Mesenchymal stem cell (in vitro differentiated cells and primary cell): ENCODE measurements at regions not wholly inside any gene's neighbourhood (a gene's known extent, or its start where the extent isn't known, plus 50 kb on each side); places are given as distances from the start of the nearest gene placed in this dataset.
"Not testable (repeated sequence)": the region's sequence is repeated elsewhere in the genome, so short reads cannot be mapped to it uniquely, and the experiment has no call there.

Experiments used
- DNase-seq: peaks from one replicate; pipeline ENCODE4 v3.0.0-alpha.2; 2013
- H2AFZ ChIP-seq: one replicate; pipeline ENCODE4 v1.6.1; 2013; ENCODE audit warnings: low read depth, mild to moderate bottlenecking, control low read depth, inconsistent platforms, low read length, moderate library complexity
- H2AK5ac ChIP-seq: 2 replicates; pipeline ENCODE4 v1.6.1; 2013; ENCODE audit warnings: low read length, moderate library complexity, mild to moderate bottlenecking, inconsistent platforms; ENCODE audit not compliant: severe bottlenecking
- H2BK120ac ChIP-seq: one replicate; pipeline ENCODE4 v1.6.1; 2013; ENCODE audit warnings: low read depth, mild to moderate bottlenecking, inconsistent platforms, low read length, moderate library complexity
- H2BK12ac ChIP-seq, 2 experiments: one replicate each; pipeline ENCODE4 v1.6.1; 2013; ENCODE audit warnings: inconsistent platforms in 2 of 2, low read length in 2 of 2, mild to moderate bottlenecking in 2 of 2, moderate library complexity in 2 of 2, control low read depth in 1 of 2
- H2BK15ac ChIP-seq: one replicate; pipeline ENCODE4 v1.6.1; 2013; ENCODE audit warnings: mild to moderate bottlenecking, low read depth, inconsistent platforms; ENCODE audit not compliant: poor library complexity, severe bottlenecking
- H2BK5ac ChIP-seq: 2 replicates; pipeline ENCODE4 v1.6.1; 2013; ENCODE audit warnings: low read depth, mild to moderate bottlenecking, low read length, control low read depth, inconsistent platforms; ENCODE audit not compliant: poor library complexity, severe bottlenecking
- H3K14ac ChIP-seq, 2 experiments: one replicate each; pipeline ENCODE4 v1.6.1; 2013; ENCODE audit warnings: inconsistent platforms in 2 of 2, low read length in 2 of 2, control low read depth in 1 of 2, mild to moderate bottlenecking in 1 of 2, moderate library complexity in 1 of 2
- H3K18ac ChIP-seq, 2 experiments: one replicate each; pipeline ENCODE4 v1.6.1; 2013; ENCODE audit warnings: inconsistent platforms in 2 of 2, low read length in 2 of 2, control low read depth in 1 of 2, low read depth in 1 of 2, mild to moderate bottlenecking in 1 of 2
- H3K23ac ChIP-seq, 2 experiments: one replicate each; pipeline ENCODE4 v1.6.1; 2013; ENCODE audit warnings: inconsistent platforms in 2 of 2, low read length in 2 of 2, mild to moderate bottlenecking in 2 of 2, moderate library complexity in 2 of 2, control low read depth in 1 of 2
- H3K27ac ChIP-seq: 2 replicates; pipeline ENCODE4 v1.5.1; 2013; ENCODE audit warnings: mild to moderate bottlenecking, moderate library complexity, low read length, control low read depth, inconsistent platforms; ENCODE audit not compliant: poor library complexity, severe bottlenecking
- H3K27me3 ChIP-seq, 2 experiments: 2 replicates each; pipeline versions ENCODE4 v1.6.1 to v1.7.0; 2013; ENCODE audit warnings: low read length in 2 of 2, mild to moderate bottlenecking in 2 of 2, moderate library complexity in 2 of 2, control low read depth in 1 of 2, inconsistent platforms in 1 of 2; ENCODE audit not compliant: control insufficient read depth in 1 of 2, insufficient read depth in 1 of 2
- H3K36me3 ChIP-seq, 2 experiments: 2 replicates each; pipeline versions ENCODE4 v1.6.1 to v1.7.0; 2013; ENCODE audit warnings: low read length in 2 of 2, control low read depth in 1 of 2, inconsistent platforms in 1 of 2, low read depth in 1 of 2, mild to moderate bottlenecking in 1 of 2; ENCODE audit not compliant: insufficient read depth in 2 of 2, control insufficient read depth in 1 of 2
- H3K4ac ChIP-seq, 2 experiments: one replicate each; pipeline ENCODE4 v1.6.1; 2013; ENCODE audit warnings: inconsistent platforms in 2 of 2, low read length in 2 of 2, mild to moderate bottlenecking in 2 of 2, moderate library complexity in 2 of 2, control low read depth in 1 of 2, low read depth in 1 of 2
- H3K4me1 ChIP-seq: 2 replicates; pipeline ENCODE4 v1.6.1; 2013; ENCODE audit warnings: low read depth, low read length, control low read depth; ENCODE audit not compliant: control insufficient read depth, insufficient read depth
- H3K4me2 ChIP-seq: 2 replicates; pipeline ENCODE4 v1.6.1; 2013; ENCODE audit warnings: low read length, mild to moderate bottlenecking, inconsistent platforms; ENCODE audit not compliant: poor library complexity, severe bottlenecking
- H3K4me3 ChIP-seq, 2 experiments: 2 replicates each; pipeline versions ENCODE4 v1.5.1 to v1.7.0; 2013; ENCODE audit warnings: low read length in 2 of 2, mild to moderate bottlenecking in 2 of 2, control low read depth in 1 of 2, low read depth in 1 of 2; ENCODE audit not compliant: insufficient read depth in 1 of 2
- H3K79me1 ChIP-seq: replicated peaks from 2 replicates; pipeline ENCODE4 v1.6.1; 2013; ENCODE audit warnings: mild to moderate bottlenecking, control low read depth, low read length, inconsistent platforms; ENCODE audit not compliant: poor library complexity, severe bottlenecking
- H3K9ac ChIP-seq: 2 replicates; pipeline ENCODE4 v1.7.0; 2013; ENCODE audit warnings: mild to moderate bottlenecking, low read length, moderate library complexity
- H3K9me3 ChIP-seq: 2 replicates; pipeline ENCODE4 v1.7.0; 2013; ENCODE audit warnings: mild to moderate bottlenecking, low read length; ENCODE audit not compliant: control insufficient read depth
- H4K8ac ChIP-seq: one replicate; pipeline ENCODE4 v1.6.1; 2013; ENCODE audit warnings: inconsistent platforms, mild to moderate bottlenecking, low read length, moderate library complexity
- H4K91ac ChIP-seq: one replicate; pipeline ENCODE4 v1.6.1; 2013; ENCODE audit warnings: mild to moderate bottlenecking, low read length, inconsistent platforms
- WGBS: methylation state at CpG from one replicate; pipeline ENCODE4 v1.1.7; 2013; ENCODE audit warnings: mixed read lengths; 5-methylcytosine and 5-hydroxymethylcytosine counted together

DNA sequence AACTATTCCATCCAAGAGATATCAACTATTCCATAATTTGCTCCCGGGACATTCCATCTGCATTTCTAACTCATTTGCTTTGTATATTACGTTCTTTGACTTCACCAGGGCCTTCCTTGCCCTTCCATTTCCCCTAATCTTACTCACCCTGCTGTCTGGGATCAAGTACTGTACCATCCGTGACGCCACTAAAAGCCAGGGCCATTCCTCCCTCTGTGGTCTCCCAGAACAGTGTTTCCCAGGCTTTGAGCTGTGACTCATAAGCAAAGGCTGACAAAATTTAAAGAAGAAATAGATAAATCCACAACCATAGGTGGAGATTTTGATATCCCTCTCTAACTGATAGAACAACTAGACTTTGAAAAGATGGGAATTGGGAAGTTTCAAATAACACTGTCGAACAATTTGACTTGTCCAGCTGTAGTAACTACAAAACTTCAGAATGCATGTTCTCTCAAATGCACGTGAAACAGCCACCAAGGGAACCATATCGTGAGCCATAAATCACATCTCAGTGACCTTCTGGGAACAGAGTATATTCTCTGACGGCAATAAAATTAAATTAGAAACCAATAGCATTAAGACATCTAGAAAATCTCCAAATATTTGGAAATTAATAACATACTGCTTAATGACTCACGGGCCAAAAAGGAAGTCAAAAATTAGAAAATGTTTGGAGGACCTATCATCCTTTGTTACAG lies 501.0 kb downstream of the SETD4 start:
- no peaks in the 10 kb centered on the region for H3K27me3 ChIP-seq
- H2BK15ac ChIP-seq = no peak overlapping the region
- no peak overlapping the region for H3K4me2 ChIP-seq
- H2AK5ac ChIP-seq = no peak overlapping the region
- H3K4me1 ChIP-seq = peaks cover 3% of the 10 kb centered on the region
- H4K91ac ChIP-seq = peak overlapping the region; percentile 44
- H2BK120ac ChIP-seq = no peak overlapping the region
- H2BK5ac ChIP-seq = no peak overlapping the region
- H3K4ac ChIP-seq = no peak overlapping the region
- 26% methylated on average over 7 of the region's 9 CpGs for whole genome bisulfite sequencing
- H2AFZ ChIP-seq = no peak overlapping the region
- no peaks in the 10 kb centered on the region for H3K36me3 ChIP-seq
- H3K4me3 ChIP-seq = peak overlapping the region in 1 of 2 experiments; percentile 32
- no peaks in the 10 kb centered on the region for H3K79me1 ChIP-seq
- H3K23ac ChIP-seq = no peak overlapping the region
- no peak overlapping the region for H3K14ac ChIP-seq
- H3K18ac ChIP-seq = no peak overlapping the region
- H2BK12ac ChIP-seq = no peak overlapping the region
- H3K27ac ChIP-seq = no peak overlapping the region
- peak overlapping the region; percentile 78 for H3K9ac ChIP-seq
- DNase-seq = peak; percentile 98
- H4K8ac ChIP-seq = no peak overlapping the region
- no peaks in the 10 kb centered on the region for H3K9me3 ChIP-seq

GRCh38 chr21:35556536-35556935 lies 503.8 kb downstream of the SETD4 start:
- H3K27me3 ChIP-seq = no peaks in the 10 kb centered on the region
- no peaks in the 10 kb centered on the region for H3K79me1 ChIP-seq
- no peak overlapping the region for H3K18ac ChIP-seq
- H3K27ac ChIP-seq = no peak overlapping the region
- H3K4ac ChIP-seq = no peak overlapping the region
- H4K91ac ChIP-seq = no peak overlapping the region
- H2AK5ac ChIP-seq = no peak overlapping the region
- H3K4me2 ChIP-seq = no peak overlapping the region
- H3K4me3 ChIP-seq = no peak overlapping the region
- no peak overlapping the region for H3K14ac ChIP-seq
- H3K4me1 ChIP-seq = no peaks in the 10 kb centered on the region
- WGBS = 100% methylated on average over 1 of the region's 2 CpGs
- H3K23ac ChIP-seq = no peak overlapping the region
- no peak overlapping the region for H3K9ac ChIP-seq
- no peaks in the 10 kb centered on the region for H3K9me3 ChIP-seq
- H2AFZ ChIP-seq = no peak overlapping the region
- no peak overlapping the region for H2BK15ac ChIP-seq
- H2BK12ac ChIP-seq = no peak overlapping the region
- DNase-seq = no peak
- H4K8ac ChIP-seq = no peak overlapping the region
- H3K36me3 ChIP-seq = no peaks in the 10 kb centered on the region
- no peak overlapping the region for H2BK5ac ChIP-seq
- no peak overlapping the region for H2BK120ac ChIP-seq

GRCh38 chr21:35552483-35552882 lies 503.4 kb upstream of the RUNX1 start:
- not testable (repeated sequence) for H2BK5ac ChIP-seq, H3K4me1 ChIP-seq, H3K18ac ChIP-seq, DNase-seq, H3K9ac ChIP-seq, H2AFZ ChIP-seq, H3K79me1 ChIP-seq, H2AK5ac ChIP-seq, H3K23ac ChIP-seq, H3K36me3 ChIP-seq, H3K27ac ChIP-seq, H3K4me2 ChIP-seq, H3K14ac ChIP-seq, H2BK12ac ChIP-seq, H2BK15ac ChIP-seq, H3K9me3 ChIP-seq, H4K8ac ChIP-seq, H3K4me3 ChIP-seq, H4K91ac ChIP-seq, H3K27me3 ChIP-seq, H2BK120ac ChIP-seq, H3K4ac ChIP-seq
- WGBS = 91% methylated on average over 3 of the region's 3 CpGs

DNA sequence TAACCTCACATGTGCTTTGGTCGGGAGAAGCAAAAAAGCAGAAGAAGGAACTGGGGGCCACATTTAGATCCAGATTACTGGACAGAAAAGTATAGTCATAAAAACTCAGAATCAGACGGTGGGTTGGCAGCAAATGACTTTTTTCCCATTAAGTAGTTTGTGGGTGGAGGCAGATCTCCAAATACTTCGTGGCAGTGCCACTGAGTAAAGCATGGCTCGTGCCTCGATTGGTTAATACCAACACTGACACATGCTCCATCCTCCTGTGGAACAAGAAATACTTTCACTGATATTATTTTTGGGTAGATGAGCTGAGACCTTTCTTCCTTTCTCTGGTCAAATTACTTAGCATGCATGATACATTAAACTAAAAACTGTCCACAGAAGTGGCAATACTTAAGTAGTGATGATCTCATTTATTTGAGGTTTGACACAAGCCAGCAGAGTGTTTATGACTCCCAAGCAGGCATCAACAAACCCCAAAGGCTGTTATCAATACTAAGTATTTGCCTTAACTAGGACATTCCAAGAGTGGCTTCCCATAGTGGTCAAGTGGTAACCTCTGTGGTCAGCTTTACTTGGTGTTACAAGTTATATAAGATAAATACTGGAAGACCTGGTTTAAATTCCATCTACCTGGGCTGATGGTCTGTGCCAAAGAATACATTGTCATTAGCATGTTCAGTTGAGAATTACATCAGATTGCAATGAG lies 500.0 kb upstream of the RUNX1 start:
- Histone ChIP-seq H3K36me3 (no peaks in the 10 kb centered on the region), H2BK15ac (no peak overlapping the region), H3K27ac (no peak overlapping the region), H3K9me3 (no peaks in the 10 kb centered on the region), H2BK120ac (no peak overlapping the region), H2AFZ (no peak overlapping the region), H3K9ac (no peak overlapping the region), H2BK12ac (no peak overlapping the region), H3K14ac (no peak overlapping the region), H3K27me3 (peaks cover 0 to 5% of the 10 kb centered on the region in 2 experiments), H3K23ac (no peak overlapping the region), H3K79me1 (no peaks in the 10 kb centered on the region), H3K4me3 (no peak overlapping the region), H3K4me2 (no peak overlapping the region), H3K18ac (no peak overlapping the region), H4K8ac (no peak overlapping the region), H2AK5ac (no peak overlapping the region), H3K4me1 (no peaks in the 10 kb centered on the region), H4K91ac (no peak overlapping the region), H2BK5ac (no peak overlapping the region), H3K4ac (no peak overlapping the region)
- 90% methylated on average over 4 of the region's 5 CpGs for WGBS
- peak; percentile 23 for DNase-seq
